GM23338 (cell line): ENCODE measurements at regions not wholly inside any gene's neighbourhood (a gene's known extent, or its start where the extent isn't known, plus 50 kb on each side); places are given as distances from the start of the nearest gene placed in this dataset.

Experiments used
- ATAC-seq: fragments of 200-7000 bp; cut with Tn5 transposase; 3 replicates; pipeline ENCODE4 v1.9.1; 2020
- DNase-seq: peaks from one replicate; pipeline ENCODE4 v3.0.0-alpha.2; 2015; ENCODE audit warnings: low spot score
- H2AFZ ChIP-seq: fragments of 200-600 bp; sonication (generic); 2 replicates; pipeline ENCODE4 v1.8.0; 2016; ENCODE audit warnings: antibody characterized with exemption, mild to moderate bottlenecking, moderate library complexity
- H3F3A ChIP-seq: fragments of 200-600 bp; sonication (generic); replicated peaks from 2 replicates; pipeline ENCODE4 v1.8.0; 2017; ENCODE audit warnings: antibody characterized with exemption, mixed run types, low read depth
- H3K27ac ChIP-seq: fragments of 200-600 bp; sonication (generic); 2 replicates; pipeline ENCODE4 v1.6.1; 2016; ENCODE audit warnings: low read depth
- H3K27me3 ChIP-seq: fragments of 200-600 bp; sonication (generic); 2 replicates; pipeline ENCODE4 v1.8.0; 2016; ENCODE audit warnings: mild to moderate bottlenecking, mixed run types, moderate library complexity; ENCODE audit not compliant: insufficient read depth
- H3K36me3 ChIP-seq: fragments of 200-600 bp; sonication (generic); 2 replicates; pipeline ENCODE4 v1.8.0; 2016; ENCODE audit warnings: mild to moderate bottlenecking; ENCODE audit not compliant: insufficient read depth
- H3K4me1 ChIP-seq: fragments of 200-600 bp; sonication (generic); 2 replicates; pipeline ENCODE4 v1.8.0; 2016; ENCODE audit warnings: mild to moderate bottlenecking, moderate library complexity; ENCODE audit not compliant: insufficient read depth
- H3K4me2 ChIP-seq: fragments of 200-600 bp; sonication (generic); 2 replicates; pipeline ENCODE4 v1.7.1; 2017; ENCODE audit warnings: mixed run types
- H3K4me3 ChIP-seq: fragments of 200-600 bp; sonication (generic); 2 replicates; pipeline ENCODE4 v1.6.1; 2016; ENCODE audit warnings: mixed run types
- H3K79me2 ChIP-seq: fragments of 200-600 bp; sonication (generic); replicated peaks from 2 replicates; pipeline ENCODE4 v1.8.0; 2017; ENCODE audit warnings: mild to moderate bottlenecking; ENCODE audit not compliant: insufficient read depth
- H3K9me2 ChIP-seq: fragments of 200-600 bp; sonication (generic); 2 replicates; pipeline ENCODE4 v1.8.0; 2017; ENCODE audit not compliant: insufficient read depth
- H4K20me1 ChIP-seq: fragments of 200-600 bp; sonication (generic); replicated peaks from 2 replicates; pipeline ENCODE4 v1.8.0; 2017; ENCODE audit warnings: mild to moderate bottlenecking; ENCODE audit not compliant: insufficient read depth
- H3K27ac Mint-ChIP-seq: 2 replicates; pipeline ENCODE4 v1.8.0; 2020; ENCODE audit warnings: inconsistent platforms, mild to moderate bottlenecking, moderate library complexity, mixed read lengths
- H3K27me3 Mint-ChIP-seq: 3 replicates; pipeline ENCODE4 v1.8.0; 2022; ENCODE audit warnings: low read depth, mild to moderate bottlenecking, moderate library complexity, mixed read lengths, inconsistent platforms; ENCODE audit not compliant: insufficient read depth, poor library complexity
- H3K36me3 Mint-ChIP-seq: 3 replicates; pipeline ENCODE4 v1.8.0; 2021; ENCODE audit warnings: low read depth, mild to moderate bottlenecking, inconsistent platforms, moderate library complexity, mixed read lengths
- H3K4me1 Mint-ChIP-seq: 3 replicates; pipeline ENCODE4 v1.8.0; 2020; ENCODE audit warnings: mild to moderate bottlenecking, inconsistent platforms, mixed read lengths
- H3K4me3 Mint-ChIP-seq: 3 replicates; pipeline ENCODE4 v1.8.0; 2021; ENCODE audit warnings: moderate library complexity, mild to moderate bottlenecking, inconsistent platforms, mixed read lengths
- H3K9me3 Mint-ChIP-seq: 3 replicates; pipeline ENCODE4 v1.8.0; 2020; ENCODE audit warnings: moderate library complexity, mild to moderate bottlenecking, inconsistent platforms, mixed read lengths
- CREB1 ChIP-seq: fragments of 250-450 bp; sonication (Bioruptor Pico); IDR thresholded peaks from 2 replicates; pipeline ENCODE4 v1.5.0; 2020; ENCODE audit warnings: low read depth, mild to moderate bottlenecking, moderate library complexity
- REST ChIP-seq: IDR thresholded peaks from one replicate; pipeline ENCODE4 v1.6.1; 2018; ENCODE audit warnings: antibody characterized with exemption; ENCODE audit not compliant: unreplicated experiment
- STAT1 ChIP-seq: IDR thresholded peaks from one replicate; pipeline ENCODE4 v1.6.1; 2016; ENCODE audit warnings: antibody characterized with exemption; ENCODE audit not compliant: unreplicated experiment
- TF ChIP-seq, protein P1 (sequence below): fragments of 250-450 bp; sonication (Bioruptor Pico); IDR thresholded peaks from 2 replicates; pipeline ENCODE4 v1.5.0; 2020; ENCODE audit warnings: mild to moderate bottlenecking, moderate library complexity

DNA sequence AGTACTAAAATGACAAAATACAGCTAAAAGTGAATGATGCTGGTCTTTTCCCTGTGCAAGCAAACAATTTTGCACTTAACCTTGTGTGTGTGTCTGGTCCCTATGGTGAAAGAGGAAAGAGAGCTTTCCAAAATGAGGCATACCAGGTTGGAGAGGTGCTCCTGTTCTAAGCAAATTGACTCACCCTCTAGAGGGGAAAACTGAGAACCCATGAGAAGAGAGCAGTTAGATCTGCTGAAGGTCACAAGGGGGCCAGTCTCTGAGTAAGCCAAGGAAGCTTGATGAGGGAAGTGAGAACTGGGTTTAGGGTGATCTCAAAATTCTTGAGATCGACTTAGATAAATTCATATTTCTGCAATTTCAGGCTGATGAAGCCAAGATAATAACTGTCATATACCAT lies 157.5 kb upstream of the TBX18 start:
- Histone ChIP-seq H3K27me3 (no peaks in the 10 kb centered on the region), H3K4me2 (no peak overlapping the region), H2AFZ (peak overlapping the region; percentile 52; the same call in 1 of the 2 replicates), H3K27ac (no peak overlapping the region), H3K9me2 (no peaks in the 10 kb centered on the region), H3F3A (no peaks in the 10 kb centered on the region), H3K36me3 (no peaks in the 10 kb centered on the region), H3K4me3 (no peak overlapping the region), H4K20me1 (no peaks in the 10 kb centered on the region), H3K79me2 (no peaks in the 10 kb centered on the region), H3K4me1 (no peaks in the 10 kb centered on the region)
- no peaks in the 10 kb centered on the region for H3K36me3 Mint-ChIP-seq
- no peak overlapping the region for H3K27ac Mint-ChIP-seq
- H3K9me3 Mint-ChIP-seq: no peaks in the 10 kb centered on the region
- ATAC-seq (peak; percentile 75), DNase-seq (peak; percentile 43)
- H3K4me3 Mint-ChIP-seq: no peak overlapping the region
- TF ChIP-seq, protein P1, sequence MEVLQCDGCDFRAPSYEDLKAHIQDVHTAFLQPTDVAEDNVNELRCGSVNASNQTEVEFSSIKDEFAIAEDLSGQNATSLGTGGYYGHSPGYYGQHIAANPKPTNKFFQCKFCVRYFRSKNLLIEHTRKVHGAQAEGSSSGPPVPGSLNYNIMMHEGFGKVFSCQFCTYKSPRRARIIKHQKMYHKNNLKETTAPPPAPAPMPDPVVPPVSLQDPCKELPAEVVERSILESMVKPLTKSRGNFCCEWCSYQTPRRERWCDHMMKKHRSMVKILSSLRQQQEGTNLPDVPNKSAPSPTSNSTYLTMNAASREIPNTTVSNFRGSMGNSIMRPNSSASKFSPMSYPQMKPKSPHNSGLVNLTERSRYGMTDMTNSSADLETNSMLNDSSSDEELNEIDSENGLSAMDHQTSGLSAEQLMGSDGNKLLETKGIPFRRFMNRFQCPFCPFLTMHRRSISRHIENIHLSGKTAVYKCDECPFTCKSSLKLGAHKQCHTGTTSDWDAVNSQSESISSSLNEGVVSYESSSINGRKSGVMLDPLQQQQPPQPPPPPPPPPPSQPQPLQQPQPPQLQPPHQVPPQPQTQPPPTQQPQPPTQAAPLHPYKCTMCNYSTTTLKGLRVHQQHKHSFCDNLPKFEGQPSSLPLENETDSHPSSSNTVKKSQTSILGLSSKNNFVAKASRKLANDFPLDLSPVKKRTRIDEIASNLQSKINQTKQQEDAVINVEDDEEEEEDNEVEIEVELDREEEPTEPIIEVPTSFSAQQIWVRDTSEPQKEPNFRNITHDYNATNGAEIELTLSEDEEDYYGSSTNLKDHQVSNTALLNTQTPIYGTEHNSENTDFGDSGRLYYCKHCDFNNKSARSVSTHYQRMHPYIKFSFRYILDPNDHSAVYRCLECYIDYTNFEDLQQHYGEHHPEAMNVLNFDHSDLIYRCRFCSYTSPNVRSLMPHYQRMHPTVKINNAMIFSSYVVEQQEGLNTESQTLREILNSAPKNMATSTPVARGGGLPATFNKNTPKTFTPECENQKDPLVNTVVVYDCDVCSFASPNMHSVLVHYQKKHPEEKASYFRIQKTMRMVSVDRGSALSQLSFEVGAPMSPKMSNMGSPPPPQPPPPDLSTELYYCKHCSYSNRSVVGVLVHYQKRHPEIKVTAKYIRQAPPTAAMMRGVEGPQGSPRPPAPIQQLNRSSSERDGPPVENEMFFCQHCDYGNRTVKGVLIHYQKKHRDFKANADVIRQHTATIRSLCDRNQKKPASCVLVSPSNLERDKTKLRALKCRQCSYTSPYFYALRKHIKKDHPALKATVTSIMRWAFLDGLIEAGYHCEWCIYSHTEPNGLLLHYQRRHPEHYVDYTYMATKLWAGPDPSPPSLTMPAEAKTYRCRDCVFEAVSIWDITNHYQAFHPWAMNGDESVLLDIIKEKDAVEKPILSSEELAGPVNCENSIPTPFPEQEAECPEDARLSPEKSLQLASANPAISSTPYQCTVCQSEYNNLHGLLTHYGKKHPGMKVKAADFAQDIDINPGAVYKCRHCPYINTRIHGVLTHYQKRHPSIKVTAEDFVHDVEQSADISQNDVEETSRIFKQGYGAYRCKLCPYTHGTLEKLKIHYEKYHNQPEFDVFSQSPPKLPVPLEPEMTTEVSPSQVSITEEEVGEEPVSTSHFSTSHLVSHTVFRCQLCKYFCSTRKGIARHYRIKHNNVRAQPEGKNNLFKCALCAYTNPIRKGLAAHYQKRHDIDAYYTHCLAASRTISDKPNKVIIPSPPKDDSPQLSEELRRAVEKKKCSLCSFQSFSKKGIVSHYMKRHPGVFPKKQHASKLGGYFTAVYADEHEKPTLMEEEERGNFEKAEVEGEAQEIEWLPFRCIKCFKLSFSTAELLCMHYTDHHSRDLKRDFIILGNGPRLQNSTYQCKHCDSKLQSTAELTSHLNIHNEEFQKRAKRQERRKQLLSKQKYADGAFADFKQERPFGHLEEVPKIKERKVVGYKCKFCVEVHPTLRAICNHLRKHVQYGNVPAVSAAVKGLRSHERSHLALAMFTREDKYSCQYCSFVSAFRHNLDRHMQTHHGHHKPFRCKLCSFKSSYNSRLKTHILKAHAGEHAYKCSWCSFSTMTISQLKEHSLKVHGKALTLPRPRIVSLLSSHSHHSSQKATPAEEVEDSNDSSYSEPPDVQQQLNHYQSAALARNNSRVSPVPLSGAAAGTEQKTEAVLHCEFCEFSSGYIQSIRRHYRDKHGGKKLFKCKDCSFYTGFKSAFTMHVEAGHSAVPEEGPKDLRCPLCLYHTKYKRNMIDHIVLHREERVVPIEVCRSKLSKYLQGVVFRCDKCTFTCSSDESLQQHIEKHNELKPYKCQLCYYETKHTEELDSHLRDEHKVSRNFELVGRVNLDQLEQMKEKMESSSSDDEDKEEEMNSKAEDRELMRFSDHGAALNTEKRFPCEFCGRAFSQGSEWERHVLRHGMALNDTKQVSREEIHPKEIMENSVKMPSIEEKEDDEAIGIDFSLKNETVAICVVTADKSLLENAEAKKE: 0 out of 2 replicates have a peak, but pooled peaks have one; percentile 31
- no peak for TF ChIP-seq REST
- no peak for TF ChIP-seq STAT1
- TF ChIP-seq CREB1 (CRISPR knock-in tag): no peak
- peaks cover 4% of the 10 kb centered on the region; the same call in 2 of the 3 replicates for H3K4me1 Mint-ChIP-seq
- peaks cover 2% of the 10 kb centered on the region for H3K27me3 Mint-ChIP-seq
